SH-SY5Y (cell line): ENCODE measurements at regions not wholly inside any gene's neighbourhood (a gene's known extent, or its start where the extent isn't known, plus 50 kb on each side); places are given as distances from the start of the nearest gene placed in this dataset.

Experiments used
- GATA2 ChIP-seq: IDR thresholded peaks from 2 replicates; pipeline ENCODE4 v1.6.1; 2011; ENCODE audit warnings: mild to moderate bottlenecking, low read depth, low read length
- GATA3 ChIP-seq: IDR thresholded peaks from 2 replicates; pipeline ENCODE4 v1.6.1; 2011; ENCODE audit warnings: low read depth, mild to moderate bottlenecking, low read length, moderate library complexity

DNA sequence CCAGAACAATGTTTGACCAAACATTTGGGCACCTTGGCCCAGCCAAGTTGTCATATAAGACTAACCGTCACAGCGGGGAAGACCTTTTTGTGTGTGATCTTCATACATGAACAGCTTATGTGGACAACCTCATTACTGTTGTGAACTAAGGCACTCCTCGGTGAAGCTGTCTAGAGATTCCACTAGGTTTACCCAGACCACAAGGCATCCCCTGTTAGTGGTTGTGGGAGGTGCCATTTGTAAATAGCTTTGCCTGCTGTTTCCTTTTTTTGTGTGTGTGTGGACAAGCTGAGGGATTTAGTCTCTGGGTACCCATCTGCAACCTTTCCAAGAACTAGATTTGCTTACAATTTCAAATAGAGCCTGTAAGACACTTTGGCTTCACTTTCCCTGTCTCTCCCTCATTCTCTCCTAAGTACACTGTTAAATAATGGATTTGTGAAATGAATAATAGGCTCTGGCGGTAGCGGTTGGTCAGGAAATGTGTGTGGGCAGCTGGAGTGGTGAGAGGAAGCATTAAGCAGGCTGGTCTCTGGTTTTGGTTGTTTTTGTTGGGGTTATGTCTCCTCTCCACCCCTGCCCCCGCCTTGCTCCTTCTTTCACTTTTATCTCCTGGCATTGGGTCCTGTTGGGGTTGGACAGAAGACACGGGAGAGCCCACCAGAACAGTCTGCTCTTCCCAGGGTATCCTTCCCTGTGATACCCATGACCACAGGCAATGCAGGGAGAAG lies 727.6 kb downstream of the VRK1 start:
- TF ChIP-seq GATA3 (no peak), GATA2 (no peak)

GRCh38 chr14:97527993-97528392 lies 730.8 kb downstream of the VRK1 start:
- no peak for TF ChIP-seq GATA3
- TF ChIP-seq GATA2 = no peak

- TF ChIP-seq GATA2 (no peak), GATA3 (no peak)
Observed at GRCh38 chr14:97532052-97532451, 734.9 kb downstream of the VRK1 start.

- TF ChIP-seq GATA3 (no peak), GATA2 (no peak)
Observed at GRCh38 chr14:97536421-97536820, 739.2 kb downstream of the VRK1 start.

GRCh38 chr14:97538749-97539410 lies 741.7 kb downstream of the VRK1 start:
- TF ChIP-seq GATA3 = no peak
- no peak for TF ChIP-seq GATA2

- no peak for TF ChIP-seq GATA2
- no peak for TF ChIP-seq GATA3
Observed at GRCh38 chr14:97539411-97539795, 742.2 kb downstream of the VRK1 start.

DNA sequence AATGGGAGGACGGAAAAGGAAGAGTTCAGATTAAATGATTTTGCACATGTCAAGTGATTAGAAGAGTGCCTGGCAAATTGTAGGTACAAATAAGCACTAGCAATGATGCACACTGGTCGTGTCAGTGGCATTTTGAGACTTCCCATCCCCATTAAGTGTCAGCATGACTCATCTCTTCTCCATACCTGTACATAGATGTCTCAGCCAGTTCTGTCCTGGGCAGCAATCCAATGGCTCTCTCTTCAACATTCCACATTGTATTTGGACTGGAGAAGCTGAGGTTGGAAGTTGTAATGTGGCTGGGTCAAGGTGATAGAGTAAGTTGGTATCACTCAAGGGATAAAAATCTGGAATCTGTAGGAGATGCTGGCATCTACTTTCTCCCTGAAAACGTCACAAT lies 742.7 kb downstream of the VRK1 start:
- no peak for TF ChIP-seq GATA3
- TF ChIP-seq GATA2 = no peak

- TF ChIP-seq GATA2 (no peak), GATA3 (no peak)
Observed at GRCh38 chr14:97543221-97543620, 746.0 kb downstream of the VRK1 start.

DNA sequence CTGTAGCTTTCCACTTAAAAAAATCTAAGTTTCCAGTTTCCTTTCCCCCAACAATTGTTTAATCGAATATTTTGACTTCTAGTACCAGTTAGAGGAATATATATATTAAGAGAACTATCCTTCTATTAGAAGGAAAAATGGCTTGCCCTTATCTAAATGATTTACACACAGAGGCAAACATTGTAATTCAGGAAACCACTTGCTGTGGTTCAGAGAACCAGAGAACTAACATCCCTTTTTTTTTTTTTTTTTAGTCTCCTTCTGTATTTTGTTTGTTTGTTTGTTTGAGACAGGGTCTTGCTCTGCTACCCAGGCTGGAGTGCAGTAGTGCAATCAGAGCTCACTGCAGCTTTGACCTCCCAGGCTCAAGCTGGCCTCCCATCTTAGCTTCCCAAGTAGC lies 746.6 kb downstream of the VRK1 start:
- no peak for TF ChIP-seq GATA2
- no peak for TF ChIP-seq GATA3

DNA sequence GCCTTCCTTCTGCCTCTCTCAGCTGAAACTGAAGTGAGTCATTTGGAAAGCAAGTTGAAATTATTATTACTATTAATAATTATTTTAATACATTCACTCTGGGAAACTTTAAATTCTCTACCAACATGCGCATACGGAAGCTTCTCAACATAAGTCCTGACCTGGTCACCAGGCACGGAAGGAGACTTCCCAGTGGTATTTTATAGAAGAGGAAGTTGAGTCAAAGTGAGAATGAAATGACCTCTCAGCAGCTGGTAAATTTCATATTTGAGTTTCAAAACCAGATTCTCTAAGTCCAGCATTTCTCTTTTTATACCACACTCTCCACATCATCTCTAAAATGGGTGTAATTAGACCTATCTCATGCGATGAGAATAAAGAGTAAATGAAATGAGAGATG lies 747.4 kb downstream of the VRK1 start:
- TF ChIP-seq GATA2 = no peak
- no peak for TF ChIP-seq GATA3

GRCh38 chr14:97546491-97547230 lies 749.5 kb downstream of the VRK1 start:
- TF ChIP-seq GATA2 (no peak), GATA3 (no peak)

DNA sequence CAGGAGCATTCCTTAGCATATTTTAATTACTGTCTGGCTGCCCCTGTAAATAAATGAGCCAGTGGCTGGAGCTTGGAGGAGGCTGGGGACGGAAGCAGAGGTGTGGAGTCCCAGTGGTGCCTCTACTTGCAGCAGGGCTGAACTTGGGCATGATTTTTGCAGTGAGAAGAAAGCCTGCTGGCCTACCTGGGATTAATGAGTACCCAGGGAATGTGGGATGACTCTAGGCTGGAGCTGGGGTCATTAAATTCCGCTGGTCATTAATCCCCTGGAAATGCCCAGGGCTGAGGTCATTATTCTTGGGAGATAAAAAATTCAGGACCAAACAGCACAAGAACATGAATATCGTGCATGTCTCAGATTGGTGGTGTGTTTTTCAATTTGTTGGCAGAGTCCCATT lies 753.3 kb downstream of the VRK1 start:
- no peak for TF ChIP-seq GATA2
- no peak for TF ChIP-seq GATA3

DNA sequence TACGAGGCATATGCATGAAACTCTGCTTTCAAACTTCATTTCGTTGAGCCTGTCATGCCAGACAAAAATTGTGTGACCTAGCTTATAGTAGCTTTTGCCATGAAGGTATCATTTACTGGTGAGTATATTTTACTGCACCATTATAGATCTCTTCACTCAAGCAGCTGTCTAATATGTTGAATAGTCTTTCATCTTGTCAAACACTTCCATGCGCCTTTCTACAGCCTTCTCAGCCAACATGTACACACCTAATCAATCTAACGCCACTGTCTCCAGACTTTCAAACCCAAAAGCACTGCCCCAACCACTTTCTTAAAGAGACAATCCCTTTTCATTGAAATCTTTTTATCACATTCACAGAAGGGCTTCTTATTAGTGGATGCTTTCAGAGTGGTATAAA lies 757.4 kb downstream of the VRK1 start:
- TF ChIP-seq GATA2 (no peak), GATA3 (no peak)

GRCh38 chr14:97564334-97564733 lies 767.2 kb downstream of the VRK1 start:
- TF ChIP-seq GATA2 (no peak), GATA3 (no peak)

GRCh38 chr14:97571201-97571600 lies 774.0 kb downstream of the VRK1 start:
- no peak for TF ChIP-seq GATA2
- no peak for TF ChIP-seq GATA3
